ENCODE measurements at regions not wholly inside any gene's neighbourhood (a gene's known extent, or its start where the extent isn't known, plus 50 kb on each side); places are given as distances from the start of the nearest gene placed in this dataset.

DNA sequence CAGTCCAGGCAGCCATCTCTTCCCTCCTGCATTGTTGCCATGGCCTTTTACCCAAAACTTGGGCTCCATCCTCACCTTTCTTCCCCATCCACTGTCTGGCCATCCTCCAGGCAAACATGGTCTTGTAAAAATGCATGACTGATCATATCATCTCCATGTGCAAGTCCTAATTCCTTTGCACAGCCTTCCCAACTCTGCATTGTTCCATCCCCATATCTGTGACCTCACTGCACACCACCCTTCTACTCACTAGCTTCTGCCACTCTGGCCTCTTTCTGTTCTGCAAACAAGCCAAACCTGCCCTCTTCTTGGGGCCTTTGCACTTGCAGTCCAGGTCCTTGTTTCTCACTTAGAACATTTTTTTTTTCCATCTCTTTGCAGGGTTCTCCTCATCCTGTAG lies 230.1 kb upstream of the GJB5 start:
- no peak for DNase-seq
- Mint-ChIP-seq H3K27ac (no peak overlapping the region), H3K9me3 (no peaks in the 10 kb centered on the region), H3K36me3 (ENCODE audit: insufficient read depth) (no peaks in the 10 kb centered on the region), H3K4me1 (ENCODE audit: low read depth in 2 of 2) (no peaks in the 10 kb centered on the region), H3K27me3 (peaks cover 47 to 49% of the 10 kb centered on the region in 2 donors), H3K4me3 (no peak overlapping the region)
- ATAC-seq (replicated peaks) = no peak

- H3K36me3 Mint-ChIP-seq (ENCODE audit: insufficient read depth) = no peaks in the 10 kb centered on the region
- peaks cover 45% of the 10 kb centered on the region in 2 donors for H3K27me3 Mint-ChIP-seq
- no peak overlapping the region for H3K4me3 Mint-ChIP-seq
- no peaks in the 10 kb centered on the region for H3K4me1 Mint-ChIP-seq (ENCODE audit: low read depth in 2 of 2)
- ATAC-seq (replicated peaks) = no peak
- no peaks in the 10 kb centered on the region for H3K9me3 Mint-ChIP-seq
- H3K27ac Mint-ChIP-seq = no peak overlapping the region
- DNase-seq = no peak
These were observed 224.7 kb upstream of the GJB5 start for GRCh38 chr1:34529935-34530859.

DNA sequence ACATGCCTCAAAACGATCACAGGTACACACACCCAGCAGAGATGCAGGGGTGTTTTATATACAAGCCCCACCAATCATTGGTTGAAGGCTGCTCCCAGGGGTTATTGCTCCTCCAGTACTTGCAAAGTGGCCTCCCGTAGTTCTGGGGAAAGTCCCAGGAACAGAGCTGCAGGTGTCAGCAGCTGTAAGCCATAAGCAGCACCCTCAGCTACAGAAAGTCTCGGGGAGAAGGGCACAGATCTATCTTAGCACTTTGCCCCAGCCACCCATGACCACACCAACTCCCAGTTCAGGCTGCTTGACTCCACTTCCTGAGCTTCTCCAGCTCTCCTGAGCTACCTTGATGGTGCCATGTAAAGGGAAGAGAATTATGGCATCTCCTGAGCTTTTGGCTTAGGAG lies 222.7 kb upstream of the GJB5 start:
- Mint-ChIP-seq H3K4me3 (no peak overlapping the region), H3K36me3 (ENCODE audit: insufficient read depth) (no peaks in the 10 kb centered on the region), H3K4me1 (ENCODE audit: low read depth in 2 of 2) (no peaks in the 10 kb centered on the region), H3K27me3 (peaks cover 37 to 49% of the 10 kb centered on the region in 2 donors), H3K9me3 (no peaks in the 10 kb centered on the region), H3K27ac (no peak overlapping the region)
- DNase-seq = no peak
- ATAC-seq (replicated peaks) = no peak

GRCh38 chr1:34538481-34538880 lies 216.4 kb upstream of the GJB5 start:
- Mint-ChIP-seq H3K27me3 (peaks cover 51 to 56% of the 10 kb centered on the region in 2 donors), H3K4me1 (ENCODE audit: low read depth in 2 of 2) (no peaks in the 10 kb centered on the region), H3K9me3 (no peaks in the 10 kb centered on the region), H3K36me3 (ENCODE audit: insufficient read depth) (no peaks in the 10 kb centered on the region), H3K27ac (no peak overlapping the region), H3K4me3 (no peak overlapping the region)
- ATAC-seq (replicated peaks) (no peak), DNase-seq (no peak)

- Mint-ChIP-seq H3K4me3 (no peak overlapping the region), H3K27me3 (peaks cover 25 to 44% of the 10 kb centered on the region in 2 donors), H3K4me1 (ENCODE audit: low read depth in 2 of 2) (no peaks in the 10 kb centered on the region), H3K36me3 (ENCODE audit: insufficient read depth) (no peaks in the 10 kb centered on the region), H3K9me3 (no peaks in the 10 kb centered on the region), H3K27ac (no peak overlapping the region)
- DNase-seq (no peak), ATAC-seq (replicated peaks) (no peak)
These were observed 207.7 kb upstream of the GJB5 start for GRCh38 chr1:34547046-34547674.

DNA sequence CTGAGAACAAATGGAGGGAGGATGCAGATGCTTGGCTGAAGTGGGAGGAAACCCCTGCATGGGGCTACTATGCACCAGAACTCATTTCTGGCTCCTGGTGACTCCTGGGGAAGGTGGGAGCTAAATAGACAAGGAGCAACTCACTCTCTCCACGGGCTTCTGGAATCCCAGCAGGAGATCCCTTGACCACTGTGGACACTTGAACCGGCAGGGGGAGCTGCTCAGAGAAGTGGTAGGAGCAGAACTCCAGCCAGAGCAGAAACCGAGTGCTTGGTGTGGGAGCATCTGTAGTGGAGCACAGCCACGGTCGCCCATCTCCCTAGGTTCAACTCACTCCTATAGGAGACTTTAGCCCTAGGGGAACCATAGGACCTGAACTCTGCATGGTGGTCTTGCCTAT lies 205.6 kb upstream of the GJB5 start:
- Mint-ChIP-seq H3K9me3 (no peaks in the 10 kb centered on the region), H3K27ac (no peak overlapping the region), H3K4me1 (ENCODE audit: low read depth in 2 of 2) (no peaks in the 10 kb centered on the region), H3K4me3 (no peak overlapping the region), H3K36me3 (ENCODE audit: insufficient read depth) (peaks cover 2% of the 10 kb centered on the region), H3K27me3 (peaks cover 23 to 41% of the 10 kb centered on the region in 2 donors)
- ATAC-seq (replicated peaks) (no peak), DNase-seq (no peak)

DNA sequence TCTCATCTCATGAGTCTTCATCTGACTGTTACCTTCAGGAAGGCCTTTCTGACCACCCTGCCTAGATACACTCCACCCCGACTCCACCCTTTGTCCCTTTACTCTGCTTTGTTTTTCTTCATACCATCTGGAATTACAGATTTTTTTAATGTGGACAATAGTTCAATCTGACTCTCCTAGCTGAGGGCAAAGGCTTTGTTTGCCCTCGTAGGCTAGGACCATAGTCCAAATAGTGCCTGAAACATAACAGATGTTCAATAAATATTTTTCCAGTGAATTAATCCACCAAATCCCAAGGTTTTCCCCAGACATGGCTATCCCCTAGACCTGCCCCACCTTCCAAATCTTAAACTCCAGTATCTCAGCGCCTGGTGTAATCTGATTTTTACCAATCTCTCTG lies 176.5 kb upstream of the GJB5 start:
- Mint-ChIP-seq H3K4me1 (ENCODE audit: low read depth in 2 of 2) (no peaks in the 10 kb centered on the region), H3K27ac (no peak overlapping the region), H3K27me3 (peaks cover 50 to 71% of the 10 kb centered on the region in 2 donors), H3K9me3 (no peaks in the 10 kb centered on the region), H3K4me3 (no peak overlapping the region), H3K36me3 (ENCODE audit: insufficient read depth) (no peaks in the 10 kb centered on the region)
- no peak for ATAC-seq (replicated peaks)
- DNase-seq = no peak

DNA sequence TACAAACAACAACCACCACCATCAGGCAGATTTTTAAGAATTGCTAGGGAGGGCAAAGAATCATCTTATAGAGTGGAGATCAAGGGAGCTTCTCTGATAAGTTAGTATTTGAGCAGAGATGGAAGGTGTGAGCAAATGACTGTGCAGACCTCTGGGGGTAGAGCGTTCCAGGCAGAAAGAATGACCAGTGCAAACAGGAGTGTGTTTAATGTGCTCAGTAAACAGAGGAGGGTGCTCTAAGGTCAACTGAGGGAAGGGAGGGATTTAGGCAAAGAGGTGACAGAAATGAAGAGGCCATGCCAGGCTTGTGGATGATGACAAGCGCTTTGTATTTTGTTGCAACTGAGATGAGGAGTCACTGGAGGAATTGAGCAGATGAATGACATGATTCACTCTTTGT lies 172.5 kb upstream of the GJB5 start:
- H3K4me3 Mint-ChIP-seq = no peak overlapping the region
- no peaks in the 10 kb centered on the region for H3K36me3 Mint-ChIP-seq (ENCODE audit: insufficient read depth)
- no peaks in the 10 kb centered on the region for H3K9me3 Mint-ChIP-seq
- H3K27ac Mint-ChIP-seq = no peak overlapping the region
- H3K4me1 Mint-ChIP-seq (ENCODE audit: low read depth in 2 of 2) = no peaks in the 10 kb centered on the region
- no peak for DNase-seq
- H3K27me3 Mint-ChIP-seq = peaks cover 56% of the 10 kb centered on the region in 2 donors
- no peak for ATAC-seq (replicated peaks)

DNA sequence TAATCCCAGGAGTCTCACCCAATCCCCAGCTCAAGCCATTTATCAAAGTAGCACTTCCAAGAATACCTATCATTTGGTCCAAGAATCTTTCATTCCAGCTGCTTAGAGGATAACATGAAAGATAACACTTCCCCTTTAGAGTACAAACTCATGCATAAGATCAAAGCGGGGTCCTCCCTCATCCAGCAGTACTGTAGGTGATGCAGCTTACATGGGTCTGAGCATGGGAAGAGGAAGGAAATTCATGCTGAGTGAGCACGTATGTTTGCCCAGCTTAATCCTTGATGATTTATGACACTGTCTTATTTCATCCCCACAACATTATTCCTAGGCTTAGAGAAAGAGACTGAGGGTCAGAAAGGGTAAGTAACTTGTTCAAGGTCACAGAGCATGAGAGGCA lies 167.1 kb upstream of the GJB5 start:
- ATAC-seq (replicated peaks) (no peak), DNase-seq (no peak)
- Mint-ChIP-seq H3K27me3 (peaks cover 36 to 41% of the 10 kb centered on the region in 2 donors), H3K4me3 (no peak overlapping the region), H3K27ac (no peak overlapping the region), H3K36me3 (ENCODE audit: insufficient read depth) (no peaks in the 10 kb centered on the region), H3K4me1 (ENCODE audit: low read depth in 2 of 2) (no peaks in the 10 kb centered on the region), H3K9me3 (no peaks in the 10 kb centered on the region)

GRCh38 chr1:34590211-34590623 lies 164.6 kb upstream of the GJB5 start:
- Mint-ChIP-seq H3K9me3 (no peaks in the 10 kb centered on the region), H3K27me3 (peaks cover 36 to 37% of the 10 kb centered on the region in 2 donors), H3K36me3 (ENCODE audit: insufficient read depth) (no peaks in the 10 kb centered on the region), H3K4me1 (ENCODE audit: low read depth in 2 of 2) (no peaks in the 10 kb centered on the region), H3K4me3 (no peak overlapping the region), H3K27ac (no peak overlapping the region)
- ATAC-seq (replicated peaks) (no peak), DNase-seq (no peak)

DNA sequence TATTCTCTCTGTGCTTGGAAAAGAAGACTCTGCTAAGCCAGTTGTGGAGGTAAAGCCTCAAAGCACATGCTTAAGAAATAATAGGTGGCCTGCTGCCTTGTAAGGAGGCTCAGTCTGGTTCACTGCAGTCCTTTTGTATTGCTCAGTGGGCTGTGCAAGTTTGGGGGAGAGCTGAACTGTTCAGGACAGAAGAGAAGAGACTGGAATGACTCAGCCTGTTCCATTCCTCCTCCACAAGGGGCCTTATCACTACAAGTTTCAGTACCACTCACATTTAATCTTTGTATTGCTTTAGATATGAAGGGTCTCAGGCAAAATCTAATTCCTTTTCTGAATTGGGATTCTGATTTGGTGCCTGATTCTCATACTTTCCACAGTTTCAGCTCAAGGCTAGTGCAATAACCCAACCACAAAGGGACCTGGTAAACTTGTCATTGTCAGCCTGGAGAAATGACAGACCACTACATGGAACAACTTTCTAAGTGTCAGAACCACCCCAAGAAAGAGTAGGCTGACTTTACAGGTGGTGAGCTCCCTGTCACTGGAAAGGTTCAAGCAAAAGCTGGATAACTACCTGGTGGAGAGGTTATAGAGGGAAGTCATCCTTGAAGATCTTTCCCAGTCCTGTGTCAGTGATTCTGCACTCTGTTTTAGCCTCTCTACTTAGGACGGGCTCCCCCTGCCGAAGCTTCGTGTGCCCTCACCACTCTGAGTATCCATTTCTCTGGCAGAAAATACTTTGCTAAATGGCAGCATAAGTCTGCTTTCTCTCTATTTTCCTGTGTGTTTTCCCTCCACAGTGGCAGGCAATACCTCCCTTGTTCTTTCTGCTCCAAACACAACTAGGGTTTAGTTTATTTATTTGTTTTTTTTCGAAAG lies 162.9 kb upstream of the GJB5 start:
- Mint-ChIP-seq H3K27ac (no peak overlapping the region), H3K4me3 (no peak overlapping the region), H3K9me3 (no peaks in the 10 kb centered on the region), H3K4me1 (ENCODE audit: low read depth in 2 of 2) (no peaks in the 10 kb centered on the region), H3K36me3 (ENCODE audit: insufficient read depth) (no peaks in the 10 kb centered on the region), H3K27me3 (peaks cover 36 to 37% of the 10 kb centered on the region in 2 donors)
- DNase-seq (no peak), ATAC-seq (replicated peaks) (no peak)

- peak in 2 of 3 experiments; percentile 8 to 24 for DNase-seq
- H3K4me1 Mint-ChIP-seq (ENCODE audit: low read depth in 2 of 2) = no peaks in the 10 kb centered on the region
- H3K27me3 Mint-ChIP-seq = peaks cover 21 to 43% of the 10 kb centered on the region in 2 donors
- ATAC-seq (replicated peaks) = no peak
- H3K4me3 Mint-ChIP-seq = no peak overlapping the region
- no peaks in the 10 kb centered on the region for H3K9me3 Mint-ChIP-seq
- H3K36me3 Mint-ChIP-seq (ENCODE audit: insufficient read depth) = no peaks in the 10 kb centered on the region
- H3K27ac Mint-ChIP-seq = no peak overlapping the region
These were observed 156.9 kb upstream of the GJB5 start for GRCh38 chr1:34597877-34598514.

- H3K27ac Mint-ChIP-seq = no peak overlapping the region
- H3K36me3 Mint-ChIP-seq (ENCODE audit: insufficient read depth) = no peaks in the 10 kb centered on the region
- no peaks in the 10 kb centered on the region for H3K9me3 Mint-ChIP-seq
- no peak for ATAC-seq (replicated peaks)
- H3K27me3 Mint-ChIP-seq = peaks cover 22 to 38% of the 10 kb centered on the region in 2 donors
- no peak overlapping the region for H3K4me3 Mint-ChIP-seq
- H3K4me1 Mint-ChIP-seq (ENCODE audit: low read depth in 2 of 2) = no peaks in the 10 kb centered on the region
- DNase-seq = no peak
These were observed 151.9 kb upstream of the GJB5 start for GRCh38 chr1:34602907-34603306.
